GM21515 (cell line): ENCODE measurements at regions not wholly inside any gene's neighbourhood (a gene's known extent, or its start where the extent isn't known, plus 50 kb on each side); places are given as distances from the start of the nearest gene placed in this dataset.
"Not testable (repeated sequence)": the region's sequence is repeated elsewhere in the genome, so short reads cannot be mapped to it uniquely, and the experiment has no call there.

Experiments
- ATAC-seq: cut with Tn5 transposase; IDR thresholded peaks from one replicate; pipeline ENCODE4 v1.9.1; 2021; ENCODE audit not compliant: unreplicated experiment

DNA sequence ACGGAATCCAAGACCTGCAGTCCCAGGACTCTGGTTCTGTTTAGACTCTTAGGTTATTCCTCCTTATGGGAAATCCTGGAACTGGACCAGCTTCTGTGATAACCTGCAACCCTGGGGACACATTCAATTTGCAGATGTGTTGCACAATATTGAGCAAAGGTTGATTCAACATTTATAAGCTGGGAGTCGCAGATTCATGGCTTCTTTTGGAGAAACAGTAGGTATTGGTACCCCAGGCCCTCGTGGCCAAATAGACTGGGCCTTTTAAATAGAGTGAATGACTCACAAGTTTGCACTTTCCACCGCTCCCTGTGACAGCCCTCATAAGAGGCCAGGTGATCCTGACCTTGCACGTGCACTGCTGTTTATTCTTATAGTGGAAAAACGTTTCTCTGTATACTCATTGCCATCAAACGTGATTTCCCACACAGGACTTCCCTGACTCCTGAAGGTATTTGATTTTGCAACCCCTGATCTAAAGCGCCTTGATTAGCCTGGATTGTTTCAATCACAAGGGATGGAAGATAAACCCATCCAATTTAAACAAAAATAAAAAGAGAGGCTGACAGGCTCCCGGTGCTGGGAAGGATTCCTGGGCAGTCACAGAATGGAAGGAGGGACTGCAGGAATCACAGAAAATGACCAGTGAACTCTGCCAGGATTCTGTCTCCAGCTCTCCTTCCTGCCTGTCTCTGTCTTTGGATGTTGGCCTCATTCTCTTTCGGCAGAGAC, 98.0 kb downstream of the VCPKMT start:
- no peak for ATAC-seq

DNA sequence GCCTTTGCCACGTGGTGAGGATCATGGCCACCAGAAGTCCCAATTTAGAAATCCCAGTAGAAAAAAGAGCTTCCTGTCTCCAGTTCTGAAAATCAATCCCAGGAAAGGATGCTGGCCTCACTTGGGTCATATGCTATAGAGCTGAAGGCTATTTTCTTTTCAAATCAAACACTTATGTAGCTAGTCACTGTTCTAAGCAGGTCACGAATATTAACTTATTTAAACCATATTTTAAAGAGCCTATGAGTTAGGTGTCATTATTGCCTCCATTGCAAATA, 97.5 kb downstream of the VCPKMT start:
- ATAC-seq = no peak

DNA sequence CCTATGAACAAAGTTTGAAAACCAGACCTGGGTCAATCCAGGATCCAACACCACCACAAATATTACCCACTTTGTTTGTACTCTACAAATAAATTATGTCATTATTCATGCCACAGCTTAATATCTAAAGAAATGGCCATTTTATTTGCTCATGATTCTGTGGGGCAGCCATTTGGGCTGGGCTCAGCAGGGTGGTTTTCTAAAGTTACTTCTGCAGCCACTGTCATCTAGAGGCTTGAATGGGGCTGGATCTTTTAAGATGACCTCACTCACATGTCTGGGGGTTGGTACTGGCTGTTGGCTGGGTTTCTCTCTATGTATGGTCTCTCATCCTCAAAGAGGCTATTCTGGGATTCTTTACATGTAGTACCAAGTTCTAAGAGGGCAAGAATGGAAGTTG, 96.2 kb downstream of the VCPKMT start:
- ATAC-seq = no peak

DNA sequence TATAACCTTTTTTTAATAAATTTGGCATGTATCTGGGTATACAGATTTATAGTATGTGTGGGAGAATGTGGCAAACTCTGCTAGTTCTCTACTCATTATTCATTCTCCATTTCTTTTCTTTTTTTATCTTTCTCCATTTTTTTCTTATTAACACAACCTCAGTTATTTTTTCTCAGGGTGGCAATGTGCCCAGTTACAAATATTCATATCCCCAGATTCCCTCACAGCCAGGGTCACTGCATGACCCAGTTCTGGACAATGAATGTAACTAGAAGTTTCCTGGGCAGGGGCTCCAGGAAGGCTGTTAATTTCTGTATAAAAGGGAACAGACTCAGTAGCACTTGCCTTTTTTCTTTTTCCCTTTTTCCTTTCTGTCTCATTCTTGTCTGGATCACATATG, 95.6 kb downstream of the VCPKMT start:
- ATAC-seq = no peak

DNA sequence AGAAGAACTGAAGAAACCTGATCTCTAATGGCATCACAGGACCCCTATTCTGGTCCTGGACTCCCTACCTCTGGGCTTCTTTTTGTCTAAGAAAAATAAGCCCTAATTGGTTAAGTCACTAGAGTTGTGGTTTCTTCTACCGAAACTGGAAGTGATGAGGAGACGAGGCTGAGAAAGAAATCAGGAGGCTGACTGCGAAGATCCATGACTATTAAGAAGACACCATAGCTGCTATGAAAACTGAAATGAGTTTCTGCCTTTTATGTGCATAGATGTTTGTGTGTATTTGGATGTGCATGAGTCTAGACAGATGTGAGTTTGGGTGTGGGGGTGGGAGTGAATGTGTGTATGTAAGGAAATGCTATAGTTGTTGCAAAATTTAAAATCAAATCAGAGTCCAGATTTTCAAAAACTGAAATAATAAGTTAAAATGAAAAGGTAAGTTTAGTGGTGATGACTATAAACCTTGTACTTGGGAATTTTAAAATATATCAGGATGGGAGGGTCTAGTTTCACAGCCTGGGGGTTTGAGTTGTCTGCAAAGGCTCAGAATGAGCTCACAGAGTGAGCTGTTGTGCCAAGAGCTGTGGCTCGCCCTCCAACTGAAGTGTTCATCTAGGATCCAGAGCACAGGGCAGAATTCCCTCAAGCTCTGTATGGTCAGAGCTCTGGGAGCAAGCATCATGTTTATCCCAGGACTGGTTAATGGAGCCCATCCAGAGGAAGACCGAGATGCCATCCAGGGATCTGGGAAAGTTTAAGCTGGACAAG, 94.9 kb downstream of the VCPKMT start:
- no peak for ATAC-seq

DNA sequence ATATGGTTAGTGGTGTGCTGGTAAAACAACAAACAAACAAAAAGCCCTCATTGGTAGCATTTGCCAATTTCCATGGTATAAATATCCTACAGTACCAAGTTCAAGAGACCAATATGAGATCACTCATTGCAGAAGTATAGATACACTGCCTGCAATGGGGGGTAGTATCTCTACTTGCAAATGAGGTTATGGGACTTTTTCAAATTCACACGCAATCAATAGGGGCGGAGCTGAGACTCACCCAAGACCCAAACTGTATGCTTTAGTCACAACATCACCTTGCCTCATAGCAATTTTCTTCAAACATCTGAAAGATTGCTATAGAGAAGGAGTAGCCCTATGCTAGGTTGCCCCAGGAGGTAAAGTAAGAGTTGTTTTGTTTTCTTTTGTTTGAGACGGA, 93.7 kb downstream of the VCPKMT start:
- ATAC-seq = no peak

DNA sequence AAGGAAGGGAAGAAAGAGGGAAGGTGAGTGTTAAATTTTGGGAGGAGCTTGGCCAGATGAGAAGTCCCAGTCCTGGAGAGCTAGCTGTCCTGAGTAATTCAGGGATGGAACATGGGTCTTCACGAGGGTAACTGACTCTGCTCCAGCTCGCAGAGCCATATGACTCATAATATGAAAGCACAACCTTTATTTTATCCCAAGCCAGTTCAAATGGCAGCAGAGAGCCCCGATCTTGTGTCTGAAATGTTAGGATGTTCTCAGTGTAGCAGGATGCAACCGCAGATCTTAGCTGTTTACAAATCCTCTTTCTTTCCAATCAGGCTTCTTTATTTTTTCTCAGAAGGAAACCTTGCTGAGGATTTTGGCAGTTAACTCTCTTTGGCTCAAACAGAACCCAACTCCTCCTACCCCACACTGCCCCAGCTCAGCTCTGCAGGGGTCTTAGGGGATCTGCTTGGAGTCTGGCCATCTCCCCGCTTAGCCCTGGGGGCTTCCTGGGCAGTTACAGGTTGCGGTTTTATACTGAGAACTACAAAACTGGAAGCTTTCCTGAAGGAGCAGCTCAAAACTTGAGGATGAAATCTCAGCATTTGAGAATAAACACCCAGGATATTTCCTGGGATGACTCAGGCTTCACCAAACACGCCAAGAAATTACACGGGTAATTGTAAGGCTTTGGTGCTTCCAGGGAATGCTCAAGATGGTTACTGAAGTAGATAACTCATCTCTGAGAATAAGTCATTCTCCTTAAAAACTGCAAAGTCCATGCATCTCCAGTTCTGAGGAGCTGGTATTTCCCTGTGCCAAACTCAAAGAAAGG, 92.5 kb downstream of the VCPKMT start:
- ATAC-seq = no peak

DNA sequence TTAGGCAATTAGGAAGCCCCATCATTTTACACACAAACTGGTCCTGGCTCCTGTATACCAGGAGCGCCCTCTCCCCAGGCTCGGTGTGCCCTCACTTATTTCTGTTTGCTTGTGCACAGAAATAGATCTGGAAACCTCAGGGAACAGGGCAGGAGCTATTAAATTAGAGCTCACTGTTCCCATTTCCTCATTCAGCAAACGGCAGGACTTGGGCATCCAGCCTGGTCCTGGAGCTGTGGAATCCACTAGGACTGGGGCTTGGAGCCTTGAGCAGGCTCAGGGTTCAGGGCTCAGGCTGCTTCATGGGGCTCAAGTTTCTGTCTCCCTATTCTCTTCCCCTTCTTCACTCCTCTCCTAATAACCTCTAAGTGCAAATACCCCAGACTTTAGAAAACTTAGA, 91.3 kb downstream of the VCPKMT start:
- ATAC-seq = no peak

DNA sequence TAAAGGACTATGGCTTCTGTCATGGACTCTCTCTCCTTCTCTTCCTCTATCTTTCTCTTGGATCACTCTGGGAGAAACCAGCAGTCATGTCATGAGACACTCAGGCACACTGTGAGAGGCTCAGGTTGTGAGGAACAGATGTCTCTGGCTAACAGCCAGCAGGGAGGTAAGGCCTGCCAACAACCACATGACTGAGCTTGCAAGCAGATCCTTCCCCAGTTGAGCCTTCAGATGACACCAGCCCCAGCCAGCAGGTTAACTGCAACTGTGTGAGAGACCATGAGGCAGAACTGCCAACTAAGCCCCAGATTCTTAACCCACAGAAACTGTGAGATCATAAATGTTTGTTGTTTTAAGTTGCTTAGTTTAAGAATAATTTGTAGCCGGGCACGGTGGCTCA, 90.6 kb downstream of the VCPKMT start:
- ATAC-seq = no peak

DNA sequence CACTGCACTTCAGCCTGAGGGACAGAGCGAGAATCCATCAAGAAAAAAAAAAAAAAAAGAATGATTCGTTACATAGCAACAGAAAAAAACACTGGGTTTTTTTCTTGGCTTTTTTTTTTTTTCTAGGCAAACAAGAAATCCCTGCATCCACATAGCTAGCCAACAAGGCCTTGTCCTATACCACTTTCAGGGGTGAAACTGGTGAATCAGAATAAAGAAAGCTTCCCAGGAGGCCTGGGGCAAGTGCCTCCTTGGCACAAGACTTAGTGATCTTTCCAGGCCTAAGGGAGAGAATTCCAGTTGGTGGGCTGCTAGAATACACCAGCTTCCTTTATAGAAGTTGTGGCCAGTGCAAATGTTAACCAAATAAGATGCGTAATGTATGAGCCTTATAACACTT, 90.0 kb downstream of the VCPKMT start:
- ATAC-seq = no peak

DNA sequence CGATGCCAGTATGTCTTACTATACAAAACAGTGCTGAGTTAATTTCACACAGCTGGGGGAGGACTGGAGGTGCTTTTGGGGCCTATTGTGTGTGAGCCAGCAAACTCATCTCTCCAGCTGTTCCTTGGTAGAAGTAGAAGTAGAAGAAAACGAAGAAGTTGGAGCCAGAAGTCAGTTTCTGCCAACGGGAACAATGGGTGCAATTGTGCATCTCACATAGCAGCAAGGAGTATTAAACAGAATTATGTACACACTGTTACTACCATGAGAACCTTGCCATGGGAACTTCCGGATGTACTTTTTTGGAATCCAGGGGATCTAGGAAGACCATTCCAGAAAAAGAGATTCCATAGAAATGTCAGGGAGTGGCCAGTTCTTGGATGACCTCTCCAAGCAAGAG, 88.6 kb downstream of the VCPKMT start:
- ATAC-seq = no peak

DNA sequence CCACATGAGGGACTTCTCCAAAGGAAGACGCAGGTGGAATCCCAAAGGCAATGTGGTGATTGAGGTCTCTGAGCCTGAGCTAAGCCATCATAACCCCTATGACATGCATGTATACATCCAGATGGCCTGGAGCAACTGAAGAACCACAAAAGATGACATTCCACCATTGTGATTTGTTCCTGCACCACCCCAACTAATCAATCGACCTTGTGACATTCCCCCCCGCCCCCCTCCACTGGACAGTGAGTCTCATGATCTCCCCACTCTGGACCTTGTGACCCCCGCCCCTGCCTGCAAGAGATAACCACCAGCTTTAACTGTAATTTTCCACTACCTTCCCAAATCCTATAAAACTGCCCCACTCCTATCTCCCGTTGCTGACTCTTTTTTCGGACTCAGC, 87.9 kb downstream of the VCPKMT start:
- no peak for ATAC-seq

DNA sequence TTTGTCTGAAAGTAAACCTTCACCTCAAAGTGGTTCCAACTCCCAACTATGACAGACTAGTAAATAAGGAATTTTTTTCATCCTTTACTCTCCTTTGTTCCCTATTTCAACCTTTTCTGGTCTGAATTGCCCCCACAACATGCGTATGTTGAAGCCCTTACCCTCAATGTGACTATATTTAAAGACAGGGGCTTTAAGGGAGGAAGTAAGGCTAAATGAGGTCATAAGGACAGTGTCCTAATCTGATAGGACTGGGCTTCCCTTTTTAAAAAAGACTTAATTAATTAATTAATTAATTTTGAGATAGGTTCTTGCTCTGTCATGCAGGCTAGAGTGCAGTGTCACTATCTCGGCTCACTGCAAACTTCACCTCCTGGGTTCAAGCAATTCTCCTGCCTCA, 86.3 kb downstream of the VCPKMT start:
- ATAC-seq = no peak

DNA sequence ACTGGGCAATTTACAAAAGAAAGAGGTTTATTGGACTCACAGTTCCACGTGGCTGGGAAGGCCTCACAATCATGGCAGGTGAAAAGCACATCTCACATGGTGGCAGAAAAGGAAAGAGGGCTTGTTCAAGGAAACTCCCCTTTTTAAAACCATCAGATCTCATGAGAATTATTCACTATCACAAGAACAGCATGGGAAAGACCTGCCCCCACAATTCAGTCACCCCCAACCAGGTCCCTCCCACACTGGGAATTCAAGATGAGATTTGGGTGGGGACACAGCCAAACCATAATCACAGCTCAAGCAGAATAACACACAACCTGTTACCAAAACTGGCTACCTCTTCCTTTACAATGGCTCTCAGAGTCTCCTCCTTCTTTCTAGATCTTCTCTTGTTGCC, 85.5 kb downstream of the VCPKMT start:
- ATAC-seq = not testable (repeated sequence)

DNA sequence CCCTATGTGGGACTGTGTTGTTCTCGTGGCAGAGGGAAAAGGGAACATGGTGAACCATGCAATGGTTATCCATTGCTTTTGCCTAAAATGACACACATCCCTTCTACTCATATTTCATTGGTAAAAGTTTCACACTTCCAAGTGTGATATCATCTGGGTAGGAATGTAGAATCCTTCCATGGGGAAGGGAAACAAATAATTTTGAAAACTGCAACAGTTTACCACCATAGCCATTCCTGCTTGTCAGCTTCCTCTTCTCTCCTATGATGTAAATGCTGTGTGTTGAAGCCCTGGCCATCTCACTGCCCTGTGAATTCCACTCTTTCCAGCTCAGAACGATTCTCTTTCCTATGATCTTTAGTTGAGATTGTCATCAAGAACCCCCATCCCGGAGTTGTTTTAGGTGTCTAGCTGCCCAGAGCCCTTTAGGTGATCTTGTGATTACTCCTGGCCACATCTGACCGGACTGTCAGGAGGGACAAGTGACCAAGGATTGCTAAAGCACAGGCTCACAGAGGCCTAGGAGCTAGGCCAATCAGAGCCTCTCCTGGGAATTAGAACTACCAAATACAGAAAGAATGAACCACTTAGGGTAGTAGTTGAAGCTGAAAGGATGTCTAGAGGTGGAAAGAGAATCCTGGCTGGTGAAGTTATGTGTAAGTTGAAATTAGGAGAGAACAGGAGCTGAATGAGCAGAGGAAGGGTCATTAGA, 84.6 kb downstream of the VCPKMT start:
- no peak for ATAC-seq

DNA sequence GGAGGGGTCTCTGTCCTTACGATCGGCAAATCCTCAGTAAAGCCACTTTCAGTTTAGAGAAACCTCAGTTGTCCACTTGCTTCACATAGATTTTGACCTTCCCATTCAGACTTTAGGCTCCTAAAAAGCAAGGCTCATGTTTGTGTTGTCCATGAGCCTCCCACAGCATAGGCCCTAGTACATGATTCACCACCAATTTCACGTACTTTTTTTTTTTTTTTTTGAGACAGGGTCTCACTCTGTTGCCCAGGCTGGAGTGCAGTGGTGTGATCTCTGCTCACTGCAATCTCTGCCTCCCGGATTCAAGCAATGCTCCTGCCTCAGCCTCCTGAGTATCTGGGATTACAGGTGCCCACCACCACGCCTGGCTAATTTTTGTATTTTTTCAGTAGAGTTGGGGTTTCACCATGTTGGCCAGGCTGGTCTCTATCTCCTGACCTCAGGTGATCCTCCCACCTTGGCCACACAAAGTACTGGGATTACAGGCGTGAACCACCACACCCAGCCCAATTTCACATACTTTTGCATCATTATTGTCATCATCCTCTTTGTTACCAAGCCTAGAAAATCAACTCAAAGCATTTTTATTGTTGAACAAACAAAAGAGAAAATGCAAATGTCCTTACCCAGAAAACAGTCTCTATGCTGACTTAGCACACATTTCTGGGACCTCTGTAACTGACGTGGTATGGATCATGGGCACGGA, 83.8 kb downstream of the VCPKMT start:
- not testable (repeated sequence) for ATAC-seq

DNA sequence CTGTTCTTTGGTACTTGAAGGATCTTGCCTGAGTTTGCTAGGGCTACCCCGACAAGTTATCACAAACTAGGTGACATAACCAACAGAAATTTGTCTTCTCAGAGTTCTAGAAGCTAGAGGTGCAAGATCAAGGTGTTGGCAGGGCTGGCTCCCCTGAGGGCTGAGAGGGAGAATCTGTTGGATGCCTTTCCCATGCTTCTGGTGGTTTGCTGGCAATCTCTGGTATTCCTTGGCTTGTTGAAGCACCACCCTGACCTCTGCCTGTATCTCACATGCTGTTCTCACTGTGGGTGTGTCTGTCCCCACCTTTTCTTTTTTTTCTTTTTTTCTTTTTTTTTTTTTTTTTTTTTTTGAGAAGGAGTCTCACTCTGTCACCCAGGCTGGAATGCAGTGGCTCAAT, 81.2 kb downstream of the VCPKMT start:
- no peak for ATAC-seq

DNA sequence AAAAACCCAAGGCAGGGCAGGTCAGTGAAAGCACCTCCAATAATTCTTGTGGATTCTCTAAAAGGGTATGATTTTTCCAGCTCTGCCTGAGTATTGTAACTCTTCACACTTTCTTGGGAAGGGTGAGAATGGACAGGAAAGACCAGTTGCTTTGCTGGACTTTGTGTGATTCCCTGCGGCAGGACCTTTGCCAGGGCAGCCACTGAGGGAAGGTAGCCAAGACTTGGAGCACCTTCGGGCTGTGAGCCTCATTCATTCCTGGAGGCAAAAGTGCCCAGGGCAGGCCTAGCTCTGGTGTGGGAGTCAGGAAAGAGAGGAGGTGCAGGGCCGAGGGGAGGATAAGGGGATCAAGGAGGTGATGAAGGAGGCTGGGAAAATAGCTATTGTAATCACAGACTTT, 80.2 kb downstream of the VCPKMT start:
- no peak for ATAC-seq

DNA sequence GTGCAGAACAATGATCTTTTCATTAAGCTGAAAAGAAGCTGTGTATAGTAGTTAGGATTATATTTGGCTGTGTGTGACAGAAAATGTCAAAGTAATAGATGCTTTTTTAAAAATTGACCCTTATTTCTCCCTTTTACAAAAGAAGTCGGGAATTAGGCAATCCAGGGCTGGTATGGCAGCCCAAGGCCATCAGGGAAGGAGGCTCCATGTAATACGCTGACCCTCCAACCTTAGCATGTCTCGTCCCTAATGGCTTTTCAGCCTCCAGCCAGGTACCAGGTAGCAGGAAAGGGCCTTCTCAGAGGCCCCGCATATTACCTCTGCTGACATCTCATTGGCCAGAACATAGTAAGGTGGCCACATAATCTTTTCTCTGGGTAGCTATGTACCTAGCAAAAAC, 79.7 kb downstream of the VCPKMT start:
- ATAC-seq = no peak

DNA sequence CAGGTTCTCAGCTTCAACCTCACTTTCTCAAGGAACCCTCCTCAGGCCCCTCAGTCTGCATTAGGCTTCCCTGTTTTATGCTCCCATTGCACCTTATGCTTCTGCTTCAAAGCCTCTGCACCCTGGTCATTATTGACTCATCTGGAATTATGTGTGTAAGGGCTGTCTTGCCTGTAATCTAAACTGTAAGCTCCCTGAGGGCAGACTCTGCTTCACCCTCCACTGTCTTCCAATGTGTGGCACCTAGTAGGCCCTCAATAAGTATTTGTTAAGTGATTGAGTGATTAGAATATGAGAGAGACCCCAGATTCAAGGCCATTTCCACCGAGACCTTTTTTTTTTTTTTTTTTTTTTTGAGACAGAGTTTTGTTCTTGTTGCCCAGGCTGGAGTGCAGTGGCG, 79.1 kb downstream of the VCPKMT start:
- ATAC-seq = no peak

DNA sequence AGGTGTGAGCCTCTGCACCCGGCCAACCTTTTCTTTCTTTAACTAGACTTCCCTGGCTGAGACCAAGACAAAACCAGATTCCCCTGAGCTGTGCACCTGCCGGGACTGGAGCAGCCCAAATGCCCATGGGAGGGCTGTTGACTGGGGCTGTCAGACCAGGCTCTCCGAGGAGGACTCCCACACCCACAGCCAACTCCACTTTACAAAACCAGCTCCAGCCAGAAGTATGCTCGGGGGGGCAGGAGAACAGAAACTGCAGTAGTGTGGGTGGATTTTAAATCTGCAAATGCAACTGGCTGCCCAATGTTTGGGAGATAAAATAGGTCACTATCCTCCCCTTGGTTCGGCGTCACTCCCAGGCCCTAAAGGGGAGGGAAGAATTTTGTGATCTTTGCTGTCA, 78.5 kb downstream of the VCPKMT start:
- no peak for ATAC-seq
